H1 (cell line): ENCODE measurements at regions not wholly inside any gene's neighbourhood (a gene's known extent, or its start where the extent isn't known, plus 50 kb on each side); places are given as distances from the start of the nearest gene placed in this dataset.

Source experiments
- CTCF ChIA-PET: fragments of 300-600 bp; sonication (Branson Sonifier 250); formaldehyde crosslinking; loops from one replicate; lab custom pipeline; 2021; ENCODE audit not compliant: partially characterized antibody; lab: Charles Lee
- POLR2A ChIA-PET: fragments of 300-600 bp; sonication (Branson Sonifier 250); formaldehyde crosslinking; loops from one replicate; lab custom pipeline; 2021; ENCODE audit warnings: inconsistent platforms; ENCODE audit not compliant: partially characterized antibody; lab: Charles Lee
- DNase-seq, 2 experiments: peaks; one replicate each; pipeline versions ENCODE4 v3.0.0 to v3.0.0-alpha.2; 2010 to 2022; ENCODE audit warnings: low spot score in 2 of 2, low read depth in 1 of 2, mixed read lengths in 1 of 2
- FAIRE-seq: peaks from 2 replicates; lab custom pipeline; 2011; peaks lifted over from hg19 to GRCh38; lab: Jason Lieb, UNC
- H2AFZ ChIP-seq: 2 replicates; pipeline ENCODE4 v1.8.1; 2012; ENCODE audit warnings: low read length, inconsistent platforms
- H2AK5ac ChIP-seq: 2 replicates; pipeline ENCODE4 v1.6.1; 2013; ENCODE audit warnings: low read depth, low read length
- H2BK120ac ChIP-seq: replicated peaks from 2 replicates; pipeline ENCODE3; 2013; ENCODE audit warnings: low read depth, low read length, inconsistent platforms
- H2BK12ac ChIP-seq: 2 replicates; pipeline ENCODE4 v1.6.1; 2013; ENCODE audit warnings: low read depth, low read length
- H2BK15ac ChIP-seq: 2 replicates; pipeline ENCODE4 v1.6.1; 2013; ENCODE audit warnings: low read length
- H2BK20ac ChIP-seq: 2 replicates; pipeline ENCODE4 v1.6.1; 2013; ENCODE audit warnings: low read length
- H2BK5ac ChIP-seq: 2 replicates; pipeline ENCODE4 v1.6.1; 2013; ENCODE audit warnings: low read depth, low read length
- H3K14ac ChIP-seq: 2 replicates; pipeline ENCODE4 v1.6.1; 2013; ENCODE audit warnings: inconsistent platforms; ENCODE audit not compliant: insufficient read length
- H3K18ac ChIP-seq: 2 replicates; pipeline ENCODE4 v1.6.1; 2013; ENCODE audit warnings: low read length; ENCODE audit errors: extremely low read depth
- H3K23ac ChIP-seq: 2 replicates; pipeline ENCODE4 v1.6.1; 2013; ENCODE audit warnings: inconsistent platforms; ENCODE audit not compliant: insufficient read length
- H3K23me2 ChIP-seq: 2 replicates; pipeline ENCODE4 v1.6.1; 2013; ENCODE audit warnings: low read depth, low read length
- H3K27ac ChIP-seq: 2 replicates; pipeline ENCODE4 v1.6.1; 2011; ENCODE audit warnings: low read depth, low read length, inconsistent platforms
- H3K27me3 ChIP-seq, 4 experiments: replicated peaks in 1 of 4; 1 replicate in 1 of 4; 2 replicates in 3 of 4; pipeline versions ENCODE4 v1.6.1 to v1.8.1; 2011 to 2013; ENCODE audit warnings: low read length in 3 of 4, mild to moderate bottlenecking in 3 of 4, inconsistent platforms in 2 of 4, mixed read lengths in 2 of 4, moderate library complexity in 1 of 4; ENCODE audit not compliant: control insufficient read depth in 3 of 4, insufficient read depth in 3 of 4; ENCODE audit errors: extremely low read depth in 1 of 4
- H3K36me3 ChIP-seq, 4 experiments: 2 replicates each; pipeline versions ENCODE4 v1.6.1 to v1.8.1; 2011 to 2013; ENCODE audit warnings: mild to moderate bottlenecking in 4 of 4, low read length in 3 of 4, moderate library complexity in 2 of 4, control low read depth in 1 of 4, inconsistent platforms in 1 of 4; ENCODE audit not compliant: insufficient read depth in 4 of 4, control insufficient read depth in 2 of 4
- H3K4ac ChIP-seq: replicated peaks from 2 replicates; pipeline ENCODE3; 2013; ENCODE audit warnings: low read length, low read depth, mixed read lengths, inconsistent platforms; ENCODE audit not compliant: insufficient read length
- H3K4me1 ChIP-seq, 4 experiments: replicated peaks in 1 of 4; 1 replicate in 1 of 4; 2 replicates in 3 of 4; pipeline versions ENCODE4 v1.6.1 to v1.8.1; 2011 to 2013; ENCODE audit warnings: low read length in 3 of 4, inconsistent platforms in 2 of 4, mixed read lengths in 1 of 4; ENCODE audit not compliant: insufficient read depth in 4 of 4, control insufficient read depth in 3 of 4
- H3K4me2 ChIP-seq, 2 experiments: 2 replicates each; pipeline versions ENCODE4 v1.6.1 to v1.8.1; 2011 to 2013; ENCODE audit warnings: low read depth in 2 of 2, low read length in 2 of 2, control low read depth in 1 of 2, inconsistent platforms in 1 of 2, mild to moderate bottlenecking in 1 of 2; ENCODE audit not compliant: insufficient read depth in 1 of 2
- H3K4me3 ChIP-seq, 4 experiments: fragments of 200-600, 300-600 bp in 1 of 4; sonication (generic), shearing (Covaris generic), sonication (Bioruptor Twin) in 1 of 4; 2 replicates each; pipeline versions ENCODE4 v1.5.1 to v1.8.1; 2011 to 2016; ENCODE audit warnings: low read length in 4 of 4, low read depth in 3 of 4, control low read depth in 2 of 4, inconsistent platforms in 2 of 4, mild to moderate bottlenecking in 2 of 4, mixed read lengths in 1 of 4, moderate library complexity in 1 of 4; ENCODE audit not compliant: insufficient read depth in 2 of 4; ENCODE audit errors: extremely low read depth in 1 of 4
- H3K56ac ChIP-seq: replicated peaks from 2 replicates; pipeline ENCODE3; 2013; ENCODE audit warnings: low read depth, mild to moderate bottlenecking, mixed read lengths, low read length, inconsistent platforms; ENCODE audit not compliant: insufficient read length
- H3K79me1 ChIP-seq: 2 replicates; pipeline ENCODE4 v1.6.1; 2013; ENCODE audit warnings: low read depth, low read length, control low read depth
- H3K79me2 ChIP-seq, 2 experiments: 2 replicates each; pipeline versions ENCODE4 v1.6.1 to v1.8.1; 2012 to 2013; ENCODE audit warnings: low read length in 2 of 2, mild to moderate bottlenecking in 2 of 2, inconsistent platforms in 1 of 2; ENCODE audit not compliant: insufficient read depth in 2 of 2, control insufficient read depth in 1 of 2
- H3K9ac ChIP-seq, 4 experiments: replicated peaks in 1 of 4; 1 replicate in 1 of 4; 2 replicates in 3 of 4; pipeline versions ENCODE4 v1.6.1 to v1.8.1; 2011 to 2013; ENCODE audit warnings: low read depth in 3 of 4, low read length in 3 of 4, control low read depth in 2 of 4, mild to moderate bottlenecking in 2 of 4, moderate library complexity in 2 of 4, inconsistent platforms in 1 of 4; ENCODE audit errors: extremely low read depth in 1 of 4
- H3K9me3 ChIP-seq, 2 experiments: 2 replicates each; pipeline versions ENCODE4 v1.6.1 to v1.8.1; 2012 to 2013; ENCODE audit warnings: mild to moderate bottlenecking in 2 of 2, moderate library complexity in 2 of 2, control low read depth in 1 of 2, inconsistent platforms in 1 of 2, low read depth in 1 of 2, low read length in 1 of 2, mixed read lengths in 1 of 2; ENCODE audit not compliant: insufficient read depth in 2 of 2
- H4K20me1 ChIP-seq, 2 experiments: replicated peaks in 1 of 2; 2 replicates each; pipeline versions ENCODE3 to v1.8.1; 2011 to 2013; ENCODE audit warnings: inconsistent platforms in 2 of 2, low read length in 2 of 2, mild to moderate bottlenecking in 1 of 2; ENCODE audit not compliant: insufficient read depth in 2 of 2, control insufficient read depth in 1 of 2
- H4K5ac ChIP-seq: 2 replicates; pipeline ENCODE4 v1.6.1; 2013; ENCODE audit warnings: low read length, low read depth, mixed read lengths, inconsistent platforms; ENCODE audit not compliant: insufficient read length
- H4K8ac ChIP-seq: 2 replicates; pipeline ENCODE4 v1.8.0; 2013; ENCODE audit warnings: mild to moderate bottlenecking, moderate library complexity, low read length, inconsistent platforms; ENCODE audit not compliant: insufficient read depth; ENCODE audit errors: extremely low read depth
- H4K91ac ChIP-seq: replicated peaks from 2 replicates; pipeline ENCODE3; 2013; ENCODE audit warnings: low read length, mixed read lengths, inconsistent platforms; ENCODE audit not compliant: insufficient read length
- CBX8 ChIP-seq: fragments of 300-800, 300-1000 bp; sonication (generic); IDR thresholded peaks from 2 replicates; pipeline ENCODE4 v1.7.1; 2016; ENCODE audit warnings: low read depth, low read length, borderline replicate concordance
- E2F6 ChIP-seq: IDR thresholded peaks from 2 replicates; pipeline ENCODE4 v1.6.1; 2012; ENCODE audit warnings: inconsistent platforms
- GTF2F1 ChIP-seq: IDR thresholded peaks from 2 replicates; pipeline ENCODE4 v1.6.1; 2012; ENCODE audit warnings: low read depth, low read length, improper control_type of control experiment, borderline replicate concordance
- PHF8 ChIP-seq: fragments of 200-600 bp; sonication (generic); conservative IDR thresholded peaks from 2 replicates; pipeline ENCODE4 v1.7.1; 2012; ENCODE audit warnings: low read depth, mild to moderate bottlenecking, inconsistent platforms, low read length, moderate library complexity
- POLR2AphosphoS5 ChIP-seq: IDR thresholded peaks from 2 replicates; pipeline ENCODE4 v1.6.1; 2011; ENCODE audit warnings: low read depth, low read length
- SAP30 ChIP-seq: fragments of 300-600 bp; sonication (generic); IDR thresholded peaks from 2 replicates; pipeline ENCODE4 v1.7.1; 2012; ENCODE audit warnings: low read length, moderate library complexity, mild to moderate bottlenecking, inconsistent platforms; ENCODE audit not compliant: insufficient read depth, insufficient replicate concordance
- SIX5 ChIP-seq: IDR thresholded peaks from 2 replicates; pipeline ENCODE4 v1.6.1; 2011; ENCODE audit warnings: mild to moderate bottlenecking, low read depth, low read length
- TBP ChIP-seq: IDR thresholded peaks from 2 replicates; pipeline ENCODE4 v1.6.1; 2011; ENCODE audit warnings: low read depth, low read length, improper control_type of control experiment
- YY1 ChIP-seq: IDR thresholded peaks from 2 replicates; pipeline ENCODE4 v1.6.1; 2011; ENCODE audit warnings: low read depth, mild to moderate bottlenecking, low read length
- WGBS, 2 experiments: shearing (Covaris generic) in 1 of 2; methylation state at CpG; one replicate each; pipeline versions ENCODE4 v1.1.6 to v1.1.7; 2013 to 2015; ENCODE audit warnings: low lambda C conversion rate in 2 of 2, mixed read lengths in 2 of 2, inconsistent platforms in 1 of 2, low coverage in 1 of 2, missing lambda C conversion rate in 1 of 2; ENCODE audit not compliant: insufficient replicate concordance in 2 of 2, insufficient coverage in 1 of 2, insufficient read length in 1 of 2; ENCODE audit errors: extremely low coverage in 1 of 2, missing lambda C conversion rate in 1 of 2; 5-methylcytosine and 5-hydroxymethylcytosine counted together

DNA sequence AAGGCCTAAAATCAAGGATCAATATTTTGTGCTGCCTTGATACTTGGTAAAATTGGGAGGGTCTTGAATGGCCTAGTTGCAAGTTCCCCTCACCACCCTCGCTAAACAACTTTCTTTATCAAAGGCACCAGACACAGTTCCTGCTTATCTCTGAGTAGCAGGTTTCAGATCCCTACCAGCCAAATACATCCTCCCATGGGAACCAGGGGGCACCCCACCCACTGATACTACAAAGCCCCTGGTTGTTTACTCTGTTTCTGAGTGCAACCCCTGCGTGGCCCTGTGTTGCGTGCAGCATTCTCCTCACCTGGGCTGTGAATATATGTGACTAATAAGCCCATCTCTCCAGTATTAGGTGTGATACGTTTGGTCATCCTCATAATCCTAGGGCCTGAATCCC, 314.9 kb downstream of the DRD1 start:
- Histone ChIP-seq H2AFZ (0 out of 2 replicates have a peak overlapping the region, but pooled peaks have one; percentile 47), H4K91ac (no peak overlapping the region), H2BK15ac (no peak overlapping the region), H3K9me3 (no peaks in the 10 kb centered on the region), H2BK120ac (no peak overlapping the region), H3K27ac (no peak overlapping the region), H3K4me2 (no peak overlapping the region), H2BK5ac (no peak overlapping the region), H2BK12ac (no peak overlapping the region; the same call in 1 of the 2 replicates), H4K20me1 (no peaks in the 10 kb centered on the region), H3K4me3 (no peak overlapping the region), H3K4ac (no peak overlapping the region), H3K36me3 (no peaks in the 10 kb centered on the region), H3K79me1 (no peaks in the 10 kb centered on the region), H2BK20ac (no peak overlapping the region), H3K79me2 (no peaks in the 10 kb centered on the region), H4K8ac (no peak overlapping the region), H2AK5ac (no peak overlapping the region), H3K23me2 (no peaks in the 10 kb centered on the region), H3K56ac (no peak overlapping the region), H3K14ac (no peak overlapping the region), H4K5ac (no peak overlapping the region), H3K27me3 (no peaks in the 10 kb centered on the region), H3K9ac (no peak overlapping the region), H3K18ac (no peak overlapping the region), H3K23ac (no peak overlapping the region), H3K4me1 (peaks cover 0 to 5% (median 3%) of the 10 kb centered on the region in 4 experiments; a peak in 2 of 7 replicates)
- no peak for FAIRE-seq
- ChIA-PET POLR2A (no interaction called here), CTCF (no interaction called here)
- TF ChIP-seq YY1 (no peak), TBP (no peak), SAP30 (no peak), PHF8 (no peak), CBX8 (no peak), POLR2AphosphoS5 (no peak), GTF2F1 (no peak), SIX5 (no peak), E2F6 (no peak)
- DNase-seq, result no peak
- WGBS, 2 experiments, result 85% methylated on average over 4 of the region's 4 CpGs; no CpG with 5 or more reads in 1 of the 2 experiments
